Breast epithelium (tissue), 3 donors: ENCODE measurements at regions not wholly inside any gene's neighbourhood (a gene's known extent, or its start where the extent isn't known, plus 50 kb on each side); places are given as distances from the start of the nearest gene placed in this dataset.

ENCODE experiments used
- CTCF ChIP-seq, 3 donors: fragments of 450-650 bp; IDR thresholded peaks; one replicate each; pipeline ENCODE4 v1.5.1; 2016 to 2017; ENCODE audit warnings: antibody characterized with exemption in 3 of 3, mild to moderate bottlenecking in 3 of 3, moderate library complexity in 3 of 3
- POLR2A ChIP-seq: fragments of 450-650 bp; IDR thresholded peaks from one replicate; pipeline ENCODE4 v1.6.1; 2016; ENCODE audit warnings: antibody characterized with exemption, mild to moderate bottlenecking, moderate library complexity
- POLR2AphosphoS5 ChIP-seq, 3 donors: sonication (generic); formaldehyde crosslinking; IDR thresholded peaks; one replicate each; pipeline ENCODE4 v1.6.1; 2017; ENCODE audit warnings: antibody characterized with exemption in 3 of 3

GRCh38 chr15:52912172-52912571 is 122.0 kb upstream of the ONECUT1 start:
- TF ChIP-seq POLR2A (no peak), CTCF (IDR thresholded peaks at IDR 0.05) (no peak), POLR2AphosphoS5 (IDR thresholded peaks at IDR 0.05) (no peak)
